GM04504 (cell line): ENCODE measurements at regions not wholly inside any gene's neighbourhood (a gene's known extent, or its start where the extent isn't known, plus 50 kb on each side); places are given as distances from the start of the nearest gene placed in this dataset.

Experiments
- DNase-seq: peaks from one replicate; pipeline ENCODE4 v3.0.0-alpha.2; 2012; ENCODE audit warnings: low read depth

DNA sequence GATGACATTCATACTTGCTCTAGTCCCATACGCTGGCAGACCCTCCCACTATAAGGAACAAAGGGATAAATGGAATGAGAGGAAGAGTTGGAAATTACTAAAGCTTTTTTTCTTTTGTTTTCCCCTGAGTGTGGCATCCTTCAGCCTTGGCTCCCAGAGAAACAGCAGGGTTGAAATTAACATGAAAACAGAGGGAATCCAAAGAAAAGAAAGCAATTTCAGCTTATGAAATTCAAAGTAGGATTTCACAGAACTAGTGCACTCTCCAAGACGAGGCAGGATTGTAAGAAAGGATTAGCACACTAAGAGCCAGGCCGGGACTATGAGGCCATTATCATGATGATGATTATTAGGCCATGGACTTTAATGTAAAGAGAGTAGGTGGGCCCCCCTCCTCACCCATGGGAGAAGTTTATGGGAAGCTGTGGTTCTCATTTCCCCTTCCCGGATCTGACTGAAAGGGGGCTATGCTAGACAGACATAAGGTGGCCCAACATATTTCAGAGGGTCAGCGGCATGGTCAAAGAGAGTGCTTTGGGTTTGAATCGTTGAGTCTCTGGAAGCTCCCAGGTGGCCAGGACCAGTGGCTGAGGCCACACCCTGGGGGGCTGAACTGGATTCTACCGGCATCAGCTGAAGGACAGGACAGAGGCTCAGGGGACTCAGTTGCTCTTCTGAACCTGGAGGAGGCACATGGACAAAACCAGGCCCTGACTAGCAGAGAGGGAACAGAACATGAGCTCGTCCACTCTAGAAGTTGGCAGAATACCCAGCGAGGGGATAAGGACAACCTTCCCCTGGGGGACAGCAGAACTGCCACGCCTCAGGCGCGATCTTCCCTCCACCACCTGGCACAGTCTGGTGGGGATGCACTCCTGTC, 100.1 kb upstream of the ARL4C start:
- DNase-seq: no peak

DNA sequence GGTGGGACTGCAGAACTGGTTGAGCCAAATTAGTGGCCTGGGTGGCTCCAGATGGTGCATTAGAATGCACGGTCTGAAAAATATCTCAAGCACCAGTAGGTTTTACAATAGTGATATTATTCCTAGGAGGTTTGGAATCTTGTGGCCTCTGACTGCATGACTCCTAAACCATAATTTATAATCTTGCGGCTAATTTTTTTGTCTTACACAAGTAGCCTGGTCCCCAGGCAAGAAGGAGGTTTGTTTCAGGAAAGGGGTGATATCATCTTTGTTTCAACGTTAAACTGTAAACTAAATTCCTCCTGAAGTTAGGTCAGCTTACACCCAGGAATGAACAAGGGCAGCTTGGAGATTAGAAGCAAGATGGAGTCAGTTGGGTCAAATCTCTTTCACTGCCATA, 98.9 kb upstream of the ARL4C start:
- DNase-seq: peak; percentile 51

DNA sequence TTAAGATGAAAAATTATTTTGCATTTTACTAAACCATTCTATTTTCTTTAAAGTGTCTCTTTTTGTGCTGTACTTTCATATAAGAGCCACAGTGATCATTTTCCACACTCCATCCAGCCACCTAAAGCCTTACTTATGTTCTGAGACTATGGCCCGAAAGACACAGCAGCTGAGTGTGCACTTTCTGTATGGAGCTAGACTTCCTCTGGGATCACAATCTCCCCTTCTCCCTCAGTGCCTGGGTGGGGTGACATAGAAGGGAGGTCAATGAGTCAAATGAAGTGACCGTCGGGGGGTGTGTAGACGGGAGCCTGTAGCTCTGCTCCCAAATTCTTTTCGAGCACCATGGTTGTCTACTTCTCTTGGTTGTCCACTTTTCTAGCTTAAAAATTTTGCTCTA, 97.8 kb upstream of the ARL4C start:
- DNase-seq: no peak

- no peak for DNase-seq
Measured at GRCh38 chr2:234593636-234594035, 96.8 kb upstream of the ARL4C start.

- no peak for DNase-seq
Measured at GRCh38 chr2:234592541-234592940, 95.7 kb upstream of the ARL4C start.

GRCh38 chr2:234590076-234590475, 93.2 kb upstream of the ARL4C start:
- no peak for DNase-seq

- DNase-seq: no peak
Measured at GRCh38 chr2:234588054-234588430, 91.2 kb upstream of the ARL4C start.

DNA sequence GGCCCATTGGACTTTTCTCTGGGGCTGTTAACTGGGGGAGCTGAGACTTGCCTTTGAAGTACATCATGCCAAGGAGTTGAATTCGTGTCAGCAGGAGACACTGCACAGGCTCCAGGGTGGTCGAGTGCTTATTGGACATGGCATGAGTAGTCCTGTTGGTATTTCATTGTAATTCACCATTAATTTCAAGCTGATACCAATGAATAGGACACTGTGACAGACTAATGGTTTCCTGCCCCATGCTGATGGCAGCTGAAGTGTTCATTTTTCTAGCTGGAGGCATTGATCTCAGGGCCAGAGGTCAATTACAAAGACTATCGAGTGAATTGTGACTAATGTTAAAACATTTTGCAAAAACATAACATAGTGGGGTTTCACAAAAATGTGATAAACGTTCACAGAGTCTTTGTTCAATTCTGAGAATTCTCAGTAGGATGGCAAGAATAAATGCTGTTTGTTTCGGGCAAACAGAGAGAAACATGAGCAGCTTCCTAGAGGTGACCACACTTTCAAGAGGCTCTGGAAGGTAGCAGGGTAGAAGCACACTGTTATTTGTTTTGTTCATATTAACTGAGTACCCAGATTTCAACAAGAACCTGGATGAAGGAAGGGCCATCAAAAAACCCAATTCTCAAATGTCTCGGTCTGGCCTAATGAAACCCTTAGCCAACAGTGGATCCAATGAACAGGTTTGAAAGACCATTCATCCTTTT, 90.6 kb upstream of the ARL4C start:
- no peak for DNase-seq

- DNase-seq: no peak
Measured at GRCh38 chr2:234583331-234583730, 86.5 kb upstream of the ARL4C start.

DNA sequence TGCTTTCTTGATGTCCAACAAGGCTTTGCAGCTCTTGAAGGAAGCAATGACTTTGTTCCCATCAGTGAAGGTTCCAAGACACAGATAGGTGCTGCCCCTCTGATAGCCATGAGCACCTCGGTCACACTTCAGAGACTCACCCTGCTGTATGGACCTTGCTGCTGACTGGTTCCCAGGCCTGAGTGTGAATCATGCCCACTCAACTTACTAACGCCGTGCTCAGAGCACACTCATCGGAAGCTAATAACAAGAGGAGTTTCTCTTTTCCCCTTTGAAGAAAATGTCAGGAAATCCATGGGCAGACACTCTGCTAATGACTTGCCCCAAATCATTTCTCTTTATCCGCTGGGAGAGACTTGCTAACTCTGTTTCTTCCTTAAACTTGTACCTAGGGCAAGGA, 83.8 kb upstream of the ARL4C start:
- no peak for DNase-seq

GRCh38 chr2:234579231-234579962, 82.5 kb upstream of the ARL4C start:
- peak; percentile 37 for DNase-seq

- no peak for DNase-seq
Measured at GRCh38 chr2:234578389-234578788, 81.5 kb upstream of the ARL4C start.

DNA sequence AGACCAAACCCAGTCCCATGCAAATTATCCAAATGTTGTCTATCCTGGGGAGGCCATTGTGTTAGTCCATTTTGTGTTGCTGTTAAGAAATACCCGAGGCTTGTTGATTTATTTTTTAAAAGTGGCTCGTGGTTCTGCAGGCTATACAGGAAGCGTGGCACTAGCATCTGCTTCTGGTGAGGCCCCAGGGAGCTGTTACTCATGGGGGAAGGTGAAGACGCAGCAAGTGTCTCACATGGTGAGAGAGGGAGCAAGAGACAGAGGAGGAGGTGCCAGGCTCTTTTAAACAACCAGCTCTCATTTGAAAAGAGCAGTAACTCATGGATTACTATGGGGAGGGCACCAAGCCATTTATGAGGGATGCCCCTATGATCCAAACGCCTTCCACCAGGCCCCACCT, 80.3 kb upstream of the ARL4C start:
- no peak for DNase-seq

- no peak for DNase-seq
Measured at GRCh38 chr2:234571620-234572407, 74.9 kb upstream of the ARL4C start.

DNA sequence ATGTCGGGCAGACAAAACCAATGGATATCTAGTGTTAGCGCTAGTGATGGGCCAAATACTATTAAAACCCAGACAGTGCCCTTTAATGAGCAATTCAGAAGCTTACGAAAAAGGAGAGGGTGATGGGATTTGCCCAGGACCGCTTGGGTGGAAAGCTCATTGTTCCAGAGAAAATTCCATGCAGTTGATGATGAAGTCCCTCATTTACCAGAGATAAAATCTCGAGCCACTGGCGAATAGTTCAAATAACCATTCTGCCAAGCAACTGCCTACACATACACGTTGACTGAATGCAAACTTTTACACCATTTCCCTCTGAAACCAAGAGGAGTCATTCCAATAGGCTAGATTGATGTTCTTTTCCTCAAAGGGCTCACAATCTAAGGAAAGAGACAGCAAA, 73.6 kb upstream of the ARL4C start:
- DNase-seq: no peak

GRCh38 chr2:234569776-234570430, 73.0 kb upstream of the ARL4C start:
- no peak for DNase-seq

DNA sequence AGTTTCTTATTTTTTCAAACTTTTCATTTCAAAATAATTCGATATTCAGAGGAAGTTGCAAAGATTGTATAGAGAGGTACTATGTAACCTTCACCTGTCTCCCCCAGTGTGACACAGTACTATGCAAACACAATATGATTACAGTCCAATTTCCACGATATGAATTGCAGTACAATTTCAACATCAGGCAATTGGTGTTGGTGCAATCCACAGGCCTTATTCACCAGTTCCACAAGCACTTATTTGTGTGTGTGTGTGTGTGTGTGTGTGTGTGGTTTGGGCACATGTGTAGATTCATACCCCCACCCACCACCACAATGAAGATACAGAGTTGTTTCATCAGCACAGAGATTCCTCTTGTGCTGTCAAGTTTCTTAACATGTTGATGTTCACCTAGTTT, 69.7 kb upstream of the ARL4C start:
- no peak for DNase-seq

DNA sequence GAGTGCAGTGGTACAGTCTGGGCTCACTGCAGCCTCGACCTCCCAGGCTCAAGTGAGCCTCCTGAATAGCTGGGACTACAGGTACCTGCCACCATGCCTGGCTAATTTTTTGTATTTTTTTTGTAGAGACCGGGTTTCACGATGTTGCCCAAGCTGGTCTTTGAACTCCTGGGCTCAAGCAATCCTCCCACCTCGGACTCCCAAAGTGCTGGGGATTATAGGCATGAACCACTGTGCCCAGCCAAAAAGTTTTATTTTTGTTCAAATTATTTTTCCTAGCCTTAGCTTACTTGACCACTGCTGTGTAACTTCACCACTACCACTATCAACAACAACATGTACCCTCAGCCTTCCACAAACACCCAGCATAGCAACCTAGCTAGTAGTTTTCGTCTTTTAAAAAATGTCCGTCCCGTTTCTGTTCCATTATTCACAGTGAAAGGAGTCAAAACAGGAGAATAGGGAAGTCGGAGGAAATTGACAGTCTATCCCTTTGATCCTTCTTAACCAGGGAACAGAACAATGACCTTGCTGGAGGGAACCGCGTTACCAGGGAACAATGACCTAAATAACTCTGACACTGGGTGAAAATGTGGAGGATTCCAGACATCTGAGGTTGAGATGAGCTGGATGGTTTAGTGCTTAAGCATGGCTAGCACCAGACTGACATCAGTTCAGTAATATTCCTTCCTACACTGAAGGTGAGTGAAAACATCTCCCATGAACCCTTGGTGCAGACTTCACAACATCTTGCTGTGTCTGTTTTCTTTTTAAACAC, 69.2 kb upstream of the ARL4C start:
- DNase-seq: no peak

GRCh38 chr2:234565201-234565600, 68.3 kb upstream of the ARL4C start:
- DNase-seq: no peak

GRCh38 chr2:234564699-234565098, 67.8 kb upstream of the ARL4C start:
- peak; percentile 52 for DNase-seq

DNA sequence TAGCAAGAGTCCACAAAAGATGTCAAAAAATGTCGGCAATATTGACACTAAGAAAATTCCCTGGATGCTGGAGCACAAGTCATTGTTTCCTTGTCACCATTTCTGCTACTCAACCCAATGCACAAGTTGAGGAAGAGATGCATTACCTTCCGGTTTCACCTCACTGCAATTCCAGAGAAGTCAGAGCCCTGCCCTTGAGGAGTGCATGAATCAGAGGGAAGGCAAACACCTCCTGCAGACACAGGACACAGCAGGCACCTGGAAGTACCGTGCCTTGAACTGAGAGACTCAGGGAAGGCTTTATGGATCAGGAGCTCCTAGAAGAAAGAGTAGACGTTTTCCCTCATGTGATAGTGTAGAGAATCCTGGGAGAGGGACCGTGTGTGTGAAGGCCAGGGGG, 62.7 kb upstream of the ARL4C start:
- DNase-seq: no peak
